HEK293T (cell line): ENCODE measurements at regions not wholly inside any gene's neighbourhood (a gene's known extent, or its start where the extent isn't known, plus 50 kb on each side); places are given as distances from the start of the nearest gene placed in this dataset.

Experiments used
- FOXA1 ChIP-seq: fragments of 450-650 bp; IDR thresholded peaks from 2 replicates; pipeline ENCODE4 v1.6.1; 2016; ENCODE audit warnings: mild to moderate bottlenecking
- HDGF ChIP-seq: fragments of 450-650 bp; IDR thresholded peaks from 2 replicates; pipeline ENCODE4 v1.6.1; 2017; ENCODE audit warnings: antibody characterized with exemption, borderline replicate concordance
- SUZ12 ChIP-seq: fragments of 450-650 bp; IDR thresholded peaks from 2 replicates; pipeline ENCODE4 v1.6.1; 2016; ENCODE audit warnings: mild to moderate bottlenecking

- TF ChIP-seq FOXA1 (no peak), HDGF (no peak), SUZ12 (no peak)
Measured at GRCh38 chr10:52994370-52994769, 221.8 kb upstream of the MBL2 start.
